ENCODE measurements at regions not wholly inside any gene's neighbourhood (a gene's known extent, or its start where the extent isn't known, plus 50 kb on each side); places are given as distances from the start of the nearest gene placed in this dataset.

- TF ChIP-seq POLR2A (IDR thresholded peaks at IDR 0.05): no peak
- no peak for TF ChIP-seq CTCF (IDR thresholded peaks at IDR 0.05)
Observed at GRCh38 chr7:41559426-41559825, 143.5 kb downstream of the INHBA start.
